H1 (cell line): ENCODE measurements at regions not wholly inside any gene's neighbourhood (a gene's known extent, or its start where the extent isn't known, plus 50 kb on each side); places are given as distances from the start of the nearest gene placed in this dataset.

Source experiments
- CTCF ChIA-PET: fragments of 300-600 bp; sonication (Branson Sonifier 250); formaldehyde crosslinking; loops from one replicate; lab custom pipeline; 2021; ENCODE audit not compliant: partially characterized antibody; lab: Charles Lee
- POLR2A ChIA-PET: fragments of 300-600 bp; sonication (Branson Sonifier 250); formaldehyde crosslinking; loops from one replicate; lab custom pipeline; 2021; ENCODE audit warnings: inconsistent platforms; ENCODE audit not compliant: partially characterized antibody; lab: Charles Lee
- DNase-seq, 2 experiments: peaks; one replicate each; pipeline versions ENCODE4 v3.0.0 to v3.0.0-alpha.2; 2010 to 2022; ENCODE audit warnings: low spot score in 2 of 2, low read depth in 1 of 2, mixed read lengths in 1 of 2
- FAIRE-seq: peaks from 2 replicates; lab custom pipeline; 2011; peaks lifted over from hg19 to GRCh38; lab: Jason Lieb, UNC
- H2AFZ ChIP-seq: 2 replicates; pipeline ENCODE4 v1.8.1; 2012; ENCODE audit warnings: low read length, inconsistent platforms
- H2AK5ac ChIP-seq: 2 replicates; pipeline ENCODE4 v1.6.1; 2013; ENCODE audit warnings: low read depth, low read length
- H2BK120ac ChIP-seq: replicated peaks from 2 replicates; pipeline ENCODE3; 2013; ENCODE audit warnings: low read depth, low read length, inconsistent platforms
- H2BK12ac ChIP-seq: 2 replicates; pipeline ENCODE4 v1.6.1; 2013; ENCODE audit warnings: low read depth, low read length
- H2BK15ac ChIP-seq: 2 replicates; pipeline ENCODE4 v1.6.1; 2013; ENCODE audit warnings: low read length
- H2BK20ac ChIP-seq: 2 replicates; pipeline ENCODE4 v1.6.1; 2013; ENCODE audit warnings: low read length
- H2BK5ac ChIP-seq: 2 replicates; pipeline ENCODE4 v1.6.1; 2013; ENCODE audit warnings: low read depth, low read length
- H3K14ac ChIP-seq: 2 replicates; pipeline ENCODE4 v1.6.1; 2013; ENCODE audit warnings: inconsistent platforms; ENCODE audit not compliant: insufficient read length
- H3K18ac ChIP-seq: 2 replicates; pipeline ENCODE4 v1.6.1; 2013; ENCODE audit warnings: low read length; ENCODE audit errors: extremely low read depth
- H3K23ac ChIP-seq: 2 replicates; pipeline ENCODE4 v1.6.1; 2013; ENCODE audit warnings: inconsistent platforms; ENCODE audit not compliant: insufficient read length
- H3K23me2 ChIP-seq: 2 replicates; pipeline ENCODE4 v1.6.1; 2013; ENCODE audit warnings: low read depth, low read length
- H3K27ac ChIP-seq: 2 replicates; pipeline ENCODE4 v1.6.1; 2011; ENCODE audit warnings: low read depth, low read length, inconsistent platforms
- H3K27me3 ChIP-seq, 4 experiments: replicated peaks in 1 of 4; 1 replicate in 1 of 4; 2 replicates in 3 of 4; pipeline versions ENCODE4 v1.6.1 to v1.8.1; 2011 to 2013; ENCODE audit warnings: low read length in 3 of 4, mild to moderate bottlenecking in 3 of 4, inconsistent platforms in 2 of 4, mixed read lengths in 2 of 4, moderate library complexity in 1 of 4; ENCODE audit not compliant: control insufficient read depth in 3 of 4, insufficient read depth in 3 of 4; ENCODE audit errors: extremely low read depth in 1 of 4
- H3K36me3 ChIP-seq, 4 experiments: 2 replicates each; pipeline versions ENCODE4 v1.6.1 to v1.8.1; 2011 to 2013; ENCODE audit warnings: mild to moderate bottlenecking in 4 of 4, low read length in 3 of 4, moderate library complexity in 2 of 4, control low read depth in 1 of 4, inconsistent platforms in 1 of 4; ENCODE audit not compliant: insufficient read depth in 4 of 4, control insufficient read depth in 2 of 4
- H3K4ac ChIP-seq: replicated peaks from 2 replicates; pipeline ENCODE3; 2013; ENCODE audit warnings: low read length, low read depth, mixed read lengths, inconsistent platforms; ENCODE audit not compliant: insufficient read length
- H3K4me1 ChIP-seq, 4 experiments: replicated peaks in 1 of 4; 1 replicate in 1 of 4; 2 replicates in 3 of 4; pipeline versions ENCODE4 v1.6.1 to v1.8.1; 2011 to 2013; ENCODE audit warnings: low read length in 3 of 4, inconsistent platforms in 2 of 4, mixed read lengths in 1 of 4; ENCODE audit not compliant: insufficient read depth in 4 of 4, control insufficient read depth in 3 of 4
- H3K4me2 ChIP-seq, 2 experiments: 2 replicates each; pipeline versions ENCODE4 v1.6.1 to v1.8.1; 2011 to 2013; ENCODE audit warnings: low read depth in 2 of 2, low read length in 2 of 2, control low read depth in 1 of 2, inconsistent platforms in 1 of 2, mild to moderate bottlenecking in 1 of 2; ENCODE audit not compliant: insufficient read depth in 1 of 2
- H3K4me3 ChIP-seq, 4 experiments: fragments of 200-600, 300-600 bp in 1 of 4; sonication (generic), shearing (Covaris generic), sonication (Bioruptor Twin) in 1 of 4; 2 replicates each; pipeline versions ENCODE4 v1.5.1 to v1.8.1; 2011 to 2016; ENCODE audit warnings: low read length in 4 of 4, low read depth in 3 of 4, control low read depth in 2 of 4, inconsistent platforms in 2 of 4, mild to moderate bottlenecking in 2 of 4, mixed read lengths in 1 of 4, moderate library complexity in 1 of 4; ENCODE audit not compliant: insufficient read depth in 2 of 4; ENCODE audit errors: extremely low read depth in 1 of 4
- H3K56ac ChIP-seq: replicated peaks from 2 replicates; pipeline ENCODE3; 2013; ENCODE audit warnings: low read depth, mild to moderate bottlenecking, mixed read lengths, low read length, inconsistent platforms; ENCODE audit not compliant: insufficient read length
- H3K79me1 ChIP-seq: 2 replicates; pipeline ENCODE4 v1.6.1; 2013; ENCODE audit warnings: low read depth, low read length, control low read depth
- H3K79me2 ChIP-seq, 2 experiments: 2 replicates each; pipeline versions ENCODE4 v1.6.1 to v1.8.1; 2012 to 2013; ENCODE audit warnings: low read length in 2 of 2, mild to moderate bottlenecking in 2 of 2, inconsistent platforms in 1 of 2; ENCODE audit not compliant: insufficient read depth in 2 of 2, control insufficient read depth in 1 of 2
- H3K9ac ChIP-seq, 4 experiments: replicated peaks in 1 of 4; 1 replicate in 1 of 4; 2 replicates in 3 of 4; pipeline versions ENCODE4 v1.6.1 to v1.8.1; 2011 to 2013; ENCODE audit warnings: low read depth in 3 of 4, low read length in 3 of 4, control low read depth in 2 of 4, mild to moderate bottlenecking in 2 of 4, moderate library complexity in 2 of 4, inconsistent platforms in 1 of 4; ENCODE audit errors: extremely low read depth in 1 of 4
- H3K9me3 ChIP-seq, 2 experiments: 2 replicates each; pipeline versions ENCODE4 v1.6.1 to v1.8.1; 2012 to 2013; ENCODE audit warnings: mild to moderate bottlenecking in 2 of 2, moderate library complexity in 2 of 2, control low read depth in 1 of 2, inconsistent platforms in 1 of 2, low read depth in 1 of 2, low read length in 1 of 2, mixed read lengths in 1 of 2; ENCODE audit not compliant: insufficient read depth in 2 of 2
- H4K20me1 ChIP-seq, 2 experiments: replicated peaks in 1 of 2; 2 replicates each; pipeline versions ENCODE3 to v1.8.1; 2011 to 2013; ENCODE audit warnings: inconsistent platforms in 2 of 2, low read length in 2 of 2, mild to moderate bottlenecking in 1 of 2; ENCODE audit not compliant: insufficient read depth in 2 of 2, control insufficient read depth in 1 of 2
- H4K5ac ChIP-seq: 2 replicates; pipeline ENCODE4 v1.6.1; 2013; ENCODE audit warnings: low read length, low read depth, mixed read lengths, inconsistent platforms; ENCODE audit not compliant: insufficient read length
- H4K8ac ChIP-seq: 2 replicates; pipeline ENCODE4 v1.8.0; 2013; ENCODE audit warnings: mild to moderate bottlenecking, moderate library complexity, low read length, inconsistent platforms; ENCODE audit not compliant: insufficient read depth; ENCODE audit errors: extremely low read depth
- H4K91ac ChIP-seq: replicated peaks from 2 replicates; pipeline ENCODE3; 2013; ENCODE audit warnings: low read length, mixed read lengths, inconsistent platforms; ENCODE audit not compliant: insufficient read length
- CHD2 ChIP-seq: IDR thresholded peaks from 2 replicates; pipeline ENCODE4 v1.6.1; 2012; ENCODE audit warnings: low read length, improper control_type of control experiment
- CREB1 ChIP-seq: IDR thresholded peaks from 2 replicates; pipeline ENCODE4 v1.6.1; 2012; ENCODE audit warnings: inconsistent platforms
- EP300 ChIP-seq, 2 experiments: IDR thresholded peaks; 1 replicate in 1 of 2; 2 replicates in 1 of 2; pipeline ENCODE4 v1.6.1; 2011 to 2012; ENCODE audit warnings: low read depth in 2 of 2, low read length in 2 of 2, mild to moderate bottlenecking in 2 of 2, borderline replicate concordance in 1 of 2, inconsistent platforms in 1 of 2, moderate library complexity in 1 of 2
- JUND ChIP-seq: IDR thresholded peaks from 2 replicates; pipeline ENCODE4 v1.6.1; 2011; ENCODE audit warnings: mild to moderate bottlenecking, improper control_type of control experiment, low read length
- MAFK ChIP-seq: IDR thresholded peaks from 2 replicates; pipeline ENCODE4 v1.6.1; 2012; ENCODE audit warnings: low read depth, mild to moderate bottlenecking, improper control_type of control experiment, low read length
- NANOG ChIP-seq: IDR thresholded peaks from 2 replicates; pipeline ENCODE4 v1.6.1; 2011; ENCODE audit warnings: low read length, low read depth, mild to moderate bottlenecking, inconsistent platforms; ENCODE audit not compliant: insufficient read depth, poor library complexity, severe bottlenecking
- PHF8 ChIP-seq: fragments of 200-600 bp; sonication (generic); conservative IDR thresholded peaks from 2 replicates; pipeline ENCODE4 v1.7.1; 2012; ENCODE audit warnings: low read depth, mild to moderate bottlenecking, inconsistent platforms, low read length, moderate library complexity
- POU5F1 ChIP-seq: IDR thresholded peaks from 2 replicates; pipeline ENCODE4 v1.6.1; 2011; ENCODE audit warnings: low read depth, mild to moderate bottlenecking, low read length, moderate library complexity
- SIRT6 ChIP-seq: IDR thresholded peaks from one replicate; pipeline ENCODE4 v1.7.1; 2012; ENCODE audit warnings: low read length, inconsistent platforms
- WGBS, 2 experiments: shearing (Covaris generic) in 1 of 2; methylation state at CpG; one replicate each; pipeline versions ENCODE4 v1.1.6 to v1.1.7; 2013 to 2015; ENCODE audit warnings: low lambda C conversion rate in 2 of 2, mixed read lengths in 2 of 2, inconsistent platforms in 1 of 2, low coverage in 1 of 2, missing lambda C conversion rate in 1 of 2; ENCODE audit not compliant: insufficient replicate concordance in 2 of 2, insufficient coverage in 1 of 2, insufficient read length in 1 of 2; ENCODE audit errors: extremely low coverage in 1 of 2, missing lambda C conversion rate in 1 of 2; 5-methylcytosine and 5-hydroxymethylcytosine counted together
- TF ChIP-seq, protein P1 (sequence below): IDR thresholded peaks from 2 replicates; pipeline ENCODE4 v1.6.1; 2012; ENCODE audit warnings: inconsistent platforms

DNA sequence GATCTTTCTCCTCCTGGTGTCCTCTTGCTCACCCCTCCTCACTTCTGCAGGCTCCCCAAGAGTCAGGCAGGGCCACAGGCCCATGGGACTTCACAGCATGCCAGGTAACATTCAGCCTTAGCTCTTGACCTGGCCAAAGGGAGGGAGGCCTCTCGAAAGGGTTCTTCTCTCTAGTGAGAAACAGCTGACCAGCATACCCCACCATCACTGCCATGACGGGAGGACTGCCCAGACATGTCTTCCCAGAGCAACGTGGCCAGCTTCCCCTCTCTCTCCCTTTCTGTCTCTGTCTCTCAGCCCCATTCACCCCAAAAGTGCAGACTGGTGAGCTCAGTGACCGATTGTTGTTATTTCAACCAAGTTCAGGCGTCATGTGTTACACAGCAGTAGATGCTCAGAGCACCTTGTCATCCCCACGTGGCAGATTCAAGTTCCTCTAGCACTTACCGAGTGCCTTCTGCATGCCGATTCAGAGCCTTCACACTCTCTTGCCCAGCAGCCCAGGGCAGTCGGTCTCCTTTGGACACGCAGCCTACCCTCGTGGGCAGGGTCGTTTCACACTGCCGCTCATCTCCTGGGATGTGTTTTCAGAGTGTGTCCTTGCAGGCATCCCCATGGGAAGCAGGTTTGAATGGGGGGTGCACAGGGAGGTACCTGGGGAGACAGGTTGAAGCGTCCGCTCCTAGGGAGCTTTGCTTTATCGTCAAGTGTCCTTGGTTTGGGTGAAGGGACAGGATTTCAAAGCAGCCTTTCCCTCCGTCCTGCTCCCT lies 259.9 kb downstream of the NDUFA10 start:
- no peak for TF ChIP-seq PHF8
- TF ChIP-seq EP300 (IDR thresholded peaks at IDR 0.05; ENCODE audit: borderline replicate concordance in 1 of 2, low read depth in 2 of 2, low read length in 2 of 2), result no peak
- no peak for TF ChIP-seq CREB1
- no peak for TF ChIP-seq MAFK
- TF ChIP-seq, protein P1, sequence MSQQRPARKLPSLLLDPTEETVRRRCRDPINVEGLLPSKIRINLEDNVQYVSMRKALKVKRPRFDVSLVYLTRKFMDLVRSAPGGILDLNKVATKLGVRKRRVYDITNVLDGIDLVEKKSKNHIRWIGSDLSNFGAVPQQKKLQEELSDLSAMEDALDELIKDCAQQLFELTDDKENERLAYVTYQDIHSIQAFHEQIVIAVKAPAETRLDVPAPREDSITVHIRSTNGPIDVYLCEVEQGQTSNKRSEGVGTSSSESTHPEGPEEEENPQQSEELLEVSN, result no peak
- TF ChIP-seq CHD2, result no peak
- no peak for TF ChIP-seq JUND
- no peak for TF ChIP-seq POU5F1
- TF ChIP-seq SIRT6, result no peak
- TF ChIP-seq NANOG, result no peak
- no peak overlapping the region for H2BK5ac ChIP-seq
- no peak overlapping the region for H3K14ac ChIP-seq
- no peak overlapping the region for H2BK15ac ChIP-seq
- H3K9ac ChIP-seq, result no peak overlapping the region
- H3K56ac ChIP-seq, result no peak overlapping the region
- no peaks in the 10 kb centered on the region for H3K36me3 ChIP-seq
- no peaks in the 10 kb centered on the region for H3K79me2 ChIP-seq
- H3K4me1 ChIP-seq, result no peaks in the 10 kb centered on the region; a peak in 1 of 7 replicates
- no peak overlapping the region for H2AFZ ChIP-seq
- FAIRE-seq, result no peak
- H3K79me1 ChIP-seq, result no peaks in the 10 kb centered on the region
- no peak overlapping the region for H3K4me3 ChIP-seq
- no peak overlapping the region for H2AK5ac ChIP-seq
- no peak overlapping the region for H4K5ac ChIP-seq
- H3K27ac ChIP-seq, result no peak overlapping the region
- H2BK20ac ChIP-seq, result no peak overlapping the region
- 86% methylated on average over 17 of the region's 17 CpGs; no CpG with 5 or more reads in 1 of the 2 experiments for WGBS, 2 experiments
- H3K27me3 ChIP-seq, result no peaks in the 10 kb centered on the region
- no peak overlapping the region for H2BK120ac ChIP-seq
- H2BK12ac ChIP-seq, result no peak overlapping the region
- 0 out of 4 replicates have a peak, but pooled peaks cover 0 to 4% of the 10 kb centered on the region in 2 experiments for H3K9me3 ChIP-seq
- POLR2A ChIA-PET, result no interaction called here
- H3K23ac ChIP-seq, result no peak overlapping the region
- H3K23me2 ChIP-seq, result no peaks in the 10 kb centered on the region
- no peak for DNase-seq
- no peak overlapping the region for H3K18ac ChIP-seq
- no peak overlapping the region for H4K91ac ChIP-seq
- no peaks in the 10 kb centered on the region for H4K20me1 ChIP-seq
- H4K8ac ChIP-seq, result no peak overlapping the region
- no peak overlapping the region for H3K4me2 ChIP-seq
- CTCF ChIA-PET, result no interaction called here
- no peak overlapping the region for H3K4ac ChIP-seq
